Mesenchymal stem cell (in vitro differentiated cells and primary cell): ENCODE measurements at regions not wholly inside any gene's neighbourhood (a gene's known extent, or its start where the extent isn't known, plus 50 kb on each side); places are given as distances from the start of the nearest gene placed in this dataset.
A peak's percentile ranks its signal among the peaks of the same experiment; 100 is the strongest.

Source experiments
- DNase-seq: peaks from one replicate; pipeline ENCODE4 v3.0.0-alpha.2; 2013
- H2AFZ ChIP-seq: one replicate; pipeline ENCODE4 v1.6.1; 2013; ENCODE audit warnings: low read depth, mild to moderate bottlenecking, control low read depth, inconsistent platforms, low read length, moderate library complexity
- H2AK5ac ChIP-seq: 2 replicates; pipeline ENCODE4 v1.6.1; 2013; ENCODE audit warnings: low read length, moderate library complexity, mild to moderate bottlenecking, inconsistent platforms; ENCODE audit not compliant: severe bottlenecking
- H2BK120ac ChIP-seq: one replicate; pipeline ENCODE4 v1.6.1; 2013; ENCODE audit warnings: low read depth, mild to moderate bottlenecking, inconsistent platforms, low read length, moderate library complexity
- H2BK12ac ChIP-seq, 2 experiments: one replicate each; pipeline ENCODE4 v1.6.1; 2013; ENCODE audit warnings: inconsistent platforms in 2 of 2, low read length in 2 of 2, mild to moderate bottlenecking in 2 of 2, moderate library complexity in 2 of 2, control low read depth in 1 of 2
- H2BK15ac ChIP-seq: one replicate; pipeline ENCODE4 v1.6.1; 2013; ENCODE audit warnings: mild to moderate bottlenecking, low read depth, inconsistent platforms; ENCODE audit not compliant: poor library complexity, severe bottlenecking
- H2BK5ac ChIP-seq: 2 replicates; pipeline ENCODE4 v1.6.1; 2013; ENCODE audit warnings: low read depth, mild to moderate bottlenecking, low read length, control low read depth, inconsistent platforms; ENCODE audit not compliant: poor library complexity, severe bottlenecking
- H3K14ac ChIP-seq, 2 experiments: one replicate each; pipeline ENCODE4 v1.6.1; 2013; ENCODE audit warnings: inconsistent platforms in 2 of 2, low read length in 2 of 2, control low read depth in 1 of 2, mild to moderate bottlenecking in 1 of 2, moderate library complexity in 1 of 2
- H3K18ac ChIP-seq, 2 experiments: one replicate each; pipeline ENCODE4 v1.6.1; 2013; ENCODE audit warnings: inconsistent platforms in 2 of 2, low read length in 2 of 2, control low read depth in 1 of 2, low read depth in 1 of 2, mild to moderate bottlenecking in 1 of 2
- H3K23ac ChIP-seq, 2 experiments: one replicate each; pipeline ENCODE4 v1.6.1; 2013; ENCODE audit warnings: inconsistent platforms in 2 of 2, low read length in 2 of 2, mild to moderate bottlenecking in 2 of 2, moderate library complexity in 2 of 2, control low read depth in 1 of 2
- H3K27ac ChIP-seq: 2 replicates; pipeline ENCODE4 v1.5.1; 2013; ENCODE audit warnings: mild to moderate bottlenecking, moderate library complexity, low read length, control low read depth, inconsistent platforms; ENCODE audit not compliant: poor library complexity, severe bottlenecking
- H3K27me3 ChIP-seq, 2 experiments: 2 replicates each; pipeline versions ENCODE4 v1.6.1 to v1.7.0; 2013; ENCODE audit warnings: low read length in 2 of 2, mild to moderate bottlenecking in 2 of 2, moderate library complexity in 2 of 2, control low read depth in 1 of 2, inconsistent platforms in 1 of 2; ENCODE audit not compliant: control insufficient read depth in 1 of 2, insufficient read depth in 1 of 2
- H3K36me3 ChIP-seq, 2 experiments: 2 replicates each; pipeline versions ENCODE4 v1.6.1 to v1.7.0; 2013; ENCODE audit warnings: low read length in 2 of 2, control low read depth in 1 of 2, inconsistent platforms in 1 of 2, low read depth in 1 of 2, mild to moderate bottlenecking in 1 of 2; ENCODE audit not compliant: insufficient read depth in 2 of 2, control insufficient read depth in 1 of 2
- H3K4ac ChIP-seq, 2 experiments: one replicate each; pipeline ENCODE4 v1.6.1; 2013; ENCODE audit warnings: inconsistent platforms in 2 of 2, low read length in 2 of 2, mild to moderate bottlenecking in 2 of 2, moderate library complexity in 2 of 2, control low read depth in 1 of 2, low read depth in 1 of 2
- H3K4me1 ChIP-seq: 2 replicates; pipeline ENCODE4 v1.6.1; 2013; ENCODE audit warnings: low read depth, low read length, control low read depth; ENCODE audit not compliant: control insufficient read depth, insufficient read depth
- H3K4me2 ChIP-seq: 2 replicates; pipeline ENCODE4 v1.6.1; 2013; ENCODE audit warnings: low read length, mild to moderate bottlenecking, inconsistent platforms; ENCODE audit not compliant: poor library complexity, severe bottlenecking
- H3K4me3 ChIP-seq, 2 experiments: 2 replicates each; pipeline versions ENCODE4 v1.5.1 to v1.7.0; 2013; ENCODE audit warnings: low read length in 2 of 2, mild to moderate bottlenecking in 2 of 2, control low read depth in 1 of 2, low read depth in 1 of 2; ENCODE audit not compliant: insufficient read depth in 1 of 2
- H3K79me1 ChIP-seq: replicated peaks from 2 replicates; pipeline ENCODE4 v1.6.1; 2013; ENCODE audit warnings: mild to moderate bottlenecking, control low read depth, low read length, inconsistent platforms; ENCODE audit not compliant: poor library complexity, severe bottlenecking
- H3K9ac ChIP-seq: 2 replicates; pipeline ENCODE4 v1.7.0; 2013; ENCODE audit warnings: mild to moderate bottlenecking, low read length, moderate library complexity
- H3K9me3 ChIP-seq: 2 replicates; pipeline ENCODE4 v1.7.0; 2013; ENCODE audit warnings: mild to moderate bottlenecking, low read length; ENCODE audit not compliant: control insufficient read depth
- H4K8ac ChIP-seq: one replicate; pipeline ENCODE4 v1.6.1; 2013; ENCODE audit warnings: inconsistent platforms, mild to moderate bottlenecking, low read length, moderate library complexity
- H4K91ac ChIP-seq: one replicate; pipeline ENCODE4 v1.6.1; 2013; ENCODE audit warnings: mild to moderate bottlenecking, low read length, inconsistent platforms
- WGBS: methylation state at CpG from one replicate; pipeline ENCODE4 v1.1.7; 2013; ENCODE audit warnings: mixed read lengths; 5-methylcytosine and 5-hydroxymethylcytosine counted together

- no peak for DNase-seq
- Histone ChIP-seq H3K9me3 (no peaks in the 10 kb centered on the region), H4K91ac (no peak overlapping the region), H3K4me2 (no peak overlapping the region), H3K14ac (no peak overlapping the region), H3K36me3 (no peaks in the 10 kb centered on the region), H2AK5ac (peak overlapping the region; percentile 71), H3K27me3 (peaks cover 0 to 6% of the 10 kb centered on the region in 2 experiments), H2BK15ac (no peak overlapping the region), H2BK120ac (no peak overlapping the region), H2BK5ac (no peak overlapping the region), H2BK12ac (no peak overlapping the region), H2AFZ (no peak overlapping the region), H3K23ac (no peak overlapping the region), H3K79me1 (no peaks in the 10 kb centered on the region), H3K27ac (no peak overlapping the region), H4K8ac (no peak overlapping the region), H3K4me1 (peaks cover 8% of the 10 kb centered on the region), H3K4ac (no peak overlapping the region), H3K4me3 (no peak overlapping the region), H3K18ac (no peak overlapping the region), H3K9ac (no peak overlapping the region)
- WGBS: 96% methylated on average over 3 of the region's 3 CpGs
These were observed 176.7 kb downstream of the DACT1 start for GRCh38 chr14:58814466-58814865.

- Histone ChIP-seq H2AFZ (no peak overlapping the region), H3K79me1 (no peaks in the 10 kb centered on the region), H3K4me1 (peaks cover 8% of the 10 kb centered on the region), H2BK5ac (no peak overlapping the region), H3K27me3 (peaks cover 0 to 11% of the 10 kb centered on the region in 2 experiments), H4K91ac (no peak overlapping the region), H2BK15ac (no peak overlapping the region), H2AK5ac (no peak overlapping the region), H4K8ac (no peak overlapping the region), H3K14ac (no peak overlapping the region), H3K4ac (no peak overlapping the region), H3K27ac (peak overlapping the region; percentile 56), H3K4me2 (no peak overlapping the region), H3K23ac (no peak overlapping the region), H3K36me3 (no peaks in the 10 kb centered on the region), H3K18ac (no peak overlapping the region), H3K9ac (no peak overlapping the region), H2BK12ac (no peak overlapping the region), H3K9me3 (no peaks in the 10 kb centered on the region), H2BK120ac (no peak overlapping the region), H3K4me3 (no peak overlapping the region)
- WGBS: 66% methylated on average over 2 of the region's 2 CpGs
- DNase-seq: no peak
These were observed 177.5 kb downstream of the DACT1 start for GRCh38 chr14:58815161-58815701.

GRCh38 chr14:58815794-58816193, 178.0 kb downstream of the DACT1 start:
- peaks cover 0 to 11% of the 10 kb centered on the region in 2 experiments for H3K27me3 ChIP-seq
- no peak overlapping the region for H2BK120ac ChIP-seq
- no peaks in the 10 kb centered on the region for H3K36me3 ChIP-seq
- H3K14ac ChIP-seq: no peak overlapping the region
- H2AK5ac ChIP-seq: no peak overlapping the region
- no peak overlapping the region for H2BK12ac ChIP-seq
- H3K18ac ChIP-seq: no peak overlapping the region
- peaks cover 8% of the 10 kb centered on the region for H3K4me1 ChIP-seq
- peak overlapping the region; percentile 65 for H3K27ac ChIP-seq
- no peak overlapping the region for H4K8ac ChIP-seq
- no peaks in the 10 kb centered on the region for H3K79me1 ChIP-seq
- no peaks in the 10 kb centered on the region for H3K9me3 ChIP-seq
- H3K4me3 ChIP-seq: no peak overlapping the region
- H4K91ac ChIP-seq: no peak overlapping the region
- H2AFZ ChIP-seq: no peak overlapping the region
- WGBS: 75% methylated on average over 5 of the region's 5 CpGs
- no peak overlapping the region for H3K9ac ChIP-seq
- no peak overlapping the region for H3K4ac ChIP-seq
- H2BK15ac ChIP-seq: no peak overlapping the region
- no peak for DNase-seq
- H3K4me2 ChIP-seq: no peak overlapping the region
- H2BK5ac ChIP-seq: no peak overlapping the region
- H3K23ac ChIP-seq: no peak overlapping the region

- peaks cover 0 to 11% of the 10 kb centered on the region in 2 experiments for H3K27me3 ChIP-seq
- no peak overlapping the region for H3K23ac ChIP-seq
- H2BK12ac ChIP-seq: no peak overlapping the region
- H3K4ac ChIP-seq: no peak overlapping the region
- no peak overlapping the region for H3K27ac ChIP-seq
- H4K91ac ChIP-seq: no peak overlapping the region
- H2AFZ ChIP-seq: no peak overlapping the region
- peak overlapping the region; percentile 58 for H2BK5ac ChIP-seq
- no peaks in the 10 kb centered on the region for H3K9me3 ChIP-seq
- H3K14ac ChIP-seq: no peak overlapping the region
- H3K4me1 ChIP-seq: peaks cover 8% of the 10 kb centered on the region
- H3K36me3 ChIP-seq: no peaks in the 10 kb centered on the region
- no peak overlapping the region for H3K4me2 ChIP-seq
- no peak for DNase-seq
- H2BK15ac ChIP-seq: no peak overlapping the region
- H2AK5ac ChIP-seq: peak overlapping the region; percentile 8
- no peak overlapping the region for H3K4me3 ChIP-seq
- no peaks in the 10 kb centered on the region for H3K79me1 ChIP-seq
- H3K18ac ChIP-seq: no peak overlapping the region
- 97% methylated on average over 7 of the region's 7 CpGs for WGBS
- H2BK120ac ChIP-seq: no peak overlapping the region
- H3K9ac ChIP-seq: no peak overlapping the region
- no peak overlapping the region for H4K8ac ChIP-seq
These were observed 178.8 kb downstream of the DACT1 start for GRCh38 chr14:58816416-58817115.
